ENCODE measurements at regions not wholly inside any gene's neighbourhood (a gene's known extent, or its start where the extent isn't known, plus 50 kb on each side); places are given as distances from the start of the nearest gene placed in this dataset.

- no peak for TF ChIP-seq CTCF (IDR thresholded peaks at IDR 0.05)
- no peak for TF ChIP-seq POLR2A (IDR thresholded peaks at IDR 0.05)
Observed at GRCh38 chr2:217410681-217410960, 550.8 kb upstream of the TNP1 start.

Measured in body of pancreas (tissue), 4 donors.